Thymus (tissue), 11 donors: ENCODE measurements at regions not wholly inside any gene's neighbourhood (a gene's known extent, or its start where the extent isn't known, plus 50 kb on each side); places are given as distances from the start of the nearest gene placed in this dataset.
"Not testable (repeated sequence)": the region's sequence is repeated elsewhere in the genome, so short reads cannot be mapped to it uniquely, and the experiment has no call there.

Experiments
- DNase-seq, 9 donors: peaks; one replicate each; pipeline ENCODE4 v3.0.0-alpha.2; 2013; ENCODE audit warnings: low spot score in 9 of 9, low read depth in 6 of 9, missing footprints in 1 of 9
- H3K27ac ChIP-seq, 2 donors: one replicate each; pipeline ENCODE4 v1.5.1; 2013; ENCODE audit warnings: control low read depth in 1 of 2, low read depth in 1 of 2, low read length in 1 of 2, mild to moderate bottlenecking in 1 of 2, moderate library complexity in 1 of 2
- H3K27me3 ChIP-seq, 2 donors: one replicate each; pipeline ENCODE4 v1.5.1; 2013; ENCODE audit warnings: low read length in 1 of 2; ENCODE audit not compliant: control insufficient read depth in 2 of 2, insufficient read depth in 1 of 2
- H3K36me3 ChIP-seq, 2 donors: one replicate each; pipeline ENCODE4 v1.5.1; 2013; ENCODE audit warnings: low read length in 1 of 2, mild to moderate bottlenecking in 1 of 2, moderate library complexity in 1 of 2; ENCODE audit not compliant: control insufficient read depth in 2 of 2, insufficient read depth in 2 of 2
- H3K4me1 ChIP-seq, 2 donors: one replicate each; pipeline ENCODE4 v1.5.1; 2013; ENCODE audit warnings: low read length in 2 of 2; ENCODE audit not compliant: control insufficient read depth in 2 of 2, insufficient read depth in 2 of 2
- H3K4me3 ChIP-seq, 2 donors: one replicate each; pipeline ENCODE4 v1.5.1; 2013; ENCODE audit warnings: low read length in 2 of 2, control low read depth in 1 of 2, mild to moderate bottlenecking in 1 of 2
- H3K9me3 ChIP-seq, 2 donors: one replicate each; pipeline ENCODE4 v1.5.1; 2013; ENCODE audit warnings: low read length in 1 of 2, mild to moderate bottlenecking in 1 of 2; ENCODE audit not compliant: control insufficient read depth in 2 of 2, insufficient read depth in 1 of 2
- WGBS: extraction: QIAGEN DNeasy Blood & Tissue Kit; methylation state at CpG from one replicate; pipeline ENCODE4 v1.1.7; 2013; 5-methylcytosine and 5-hydroxymethylcytosine counted together
- donor health status: healthy.

GRCh38 chr9:31183866-31184265 lies 1200.6 kb upstream of the ACO1 start:
- no peak overlapping the region for H3K27ac ChIP-seq
- DNase-seq: no peak
- no peak overlapping the region for H3K4me3 ChIP-seq
- no peaks in the 10 kb centered on the region for H3K4me1 ChIP-seq
- H3K36me3 ChIP-seq: no peaks in the 10 kb centered on the region
- H3K27me3 ChIP-seq: no peaks in the 10 kb centered on the region
- WGBS: 98% methylated on average over 2 of the region's 2 CpGs
- H3K9me3 ChIP-seq: no peaks in the 10 kb centered on the region

- Histone ChIP-seq H3K36me3 (no peaks in the 10 kb centered on the region), H3K27ac (no peak overlapping the region)
- no peak for DNase-seq
These were observed 1198.6 kb upstream of the ACO1 start for GRCh38 chr9:31185831-31186230.

GRCh38 chr9:31188496-31188895 lies 1195.9 kb upstream of the ACO1 start:
- Histone ChIP-seq H3K9me3 (no peaks in the 10 kb centered on the region), H3K4me1 (no peaks in the 10 kb centered on the region), H3K36me3 (no peaks in the 10 kb centered on the region), H3K4me3 (no peak overlapping the region), H3K27ac (no peak overlapping the region), H3K27me3 (no peaks in the 10 kb centered on the region)
- DNase-seq: no peak
- 71% methylated on average over 1 of the region's 1 CpG for WGBS

More at GRCh38 chr9:31185831-31186230, 1198.6 kb upstream of the ACO1 start:
- H3K4me1 ChIP-seq: no peaks in the 10 kb centered on the region
- no peaks in the 10 kb centered on the region for H3K9me3 ChIP-seq
- no peaks in the 10 kb centered on the region for H3K27me3 ChIP-seq
- H3K4me3 ChIP-seq: no peak overlapping the region

GRCh38 chr9:31210978-31211570 lies 1173.4 kb upstream of the ACO1 start:
- Histone ChIP-seq H3K4me1 (no peaks in the 10 kb centered on the region), H3K36me3 (no peaks in the 10 kb centered on the region), H3K27me3 (no peaks in the 10 kb centered on the region), H3K27ac (no peak overlapping the region), H3K9me3 (no peaks in the 10 kb centered on the region), H3K4me3 (no peak overlapping the region)
- DNase-seq: no peak
- 96% methylated on average over 9 of the region's 9 CpGs for WGBS

- 94% methylated on average over 4 of the region's 4 CpGs for WGBS
- not testable (repeated sequence) for H3K4me1 ChIP-seq, H3K9me3 ChIP-seq, DNase-seq, H3K27me3 ChIP-seq, H3K27ac ChIP-seq, H3K4me3 ChIP-seq, H3K36me3 ChIP-seq
These were observed 1154.5 kb upstream of the ACO1 start for GRCh38 chr9:31229976-31230375.

GRCh38 chr9:31232485-31232884 lies 1152.0 kb upstream of the ACO1 start:
- H3K27me3 ChIP-seq: no peaks in the 10 kb centered on the region
- no peaks in the 10 kb centered on the region for H3K4me1 ChIP-seq
- peaks cover 0 to 7% of the 10 kb centered on the region in 2 donors for H3K9me3 ChIP-seq
- no peak overlapping the region for H3K27ac ChIP-seq
- 88% methylated on average over 3 of the region's 3 CpGs for WGBS
- H3K36me3 ChIP-seq: no peaks in the 10 kb centered on the region
- no peak overlapping the region for H3K4me3 ChIP-seq
- no peak for DNase-seq

- no peaks in the 10 kb centered on the region for H3K36me3 ChIP-seq
- 53% methylated on average over 2 of the region's 2 CpGs for WGBS
These were observed 1148.1 kb upstream of the ACO1 start for GRCh38 chr9:31236344-31236743.

GRCh38 chr9:31243386-31243785 lies 1141.1 kb upstream of the ACO1 start:
- WGBS: 75% methylated on average over 1 of the region's 1 CpG
- Histone ChIP-seq H3K27me3 (no peaks in the 10 kb centered on the region), H3K9me3 (no peaks in the 10 kb centered on the region), H3K27ac (no peak overlapping the region), H3K36me3 (no peaks in the 10 kb centered on the region), H3K4me1 (no peaks in the 10 kb centered on the region), H3K4me3 (no peak overlapping the region)
- no peak for DNase-seq

More at GRCh38 chr9:31236344-31236743, 1148.1 kb upstream of the ACO1 start:
- no peaks in the 10 kb centered on the region for H3K9me3 ChIP-seq
- H3K27ac ChIP-seq: no peak overlapping the region
- no peak overlapping the region for H3K4me3 ChIP-seq
- H3K4me1 ChIP-seq: no peaks in the 10 kb centered on the region
- DNase-seq: no peak
- H3K27me3 ChIP-seq: no peaks in the 10 kb centered on the region

- H3K4me3 ChIP-seq: no peak overlapping the region
- no peak for DNase-seq
- no peaks in the 10 kb centered on the region for H3K36me3 ChIP-seq
- no peaks in the 10 kb centered on the region for H3K27me3 ChIP-seq
- 92% methylated on average over 1 of the region's 1 CpG for WGBS
- no peaks in the 10 kb centered on the region for H3K4me1 ChIP-seq
- H3K9me3 ChIP-seq: no peaks in the 10 kb centered on the region
- no peak overlapping the region for H3K27ac ChIP-seq
These were observed 1136.3 kb upstream of the ACO1 start for GRCh38 chr9:31248156-31248555.

GRCh38 chr9:31251386-31251785 lies 1133.1 kb upstream of the ACO1 start:
- WGBS: 97% methylated on average over 2 of the region's 2 CpGs

More at GRCh38 chr9:31251386-31251785, 1133.1 kb upstream of the ACO1 start:
- no peak overlapping the region for H3K4me3 ChIP-seq
- H3K9me3 ChIP-seq: peaks cover 0 to 12% of the 10 kb centered on the region in 2 donors
- DNase-seq: no peak
- no peaks in the 10 kb centered on the region for H3K4me1 ChIP-seq
- H3K36me3 ChIP-seq: no peaks in the 10 kb centered on the region
- no peak overlapping the region for H3K27ac ChIP-seq
- no peaks in the 10 kb centered on the region for H3K27me3 ChIP-seq
